NCI-H1436 (cell line): ENCODE measurements at regions not wholly inside any gene's neighbourhood (a gene's known extent, or its start where the extent isn't known, plus 50 kb on each side); places are given as distances from the start of the nearest gene placed in this dataset.

Experiments
- DNase-seq: peaks from one replicate; lab custom pipeline; 2025; lab: John Stamatoyannopoulos, UW

DNA sequence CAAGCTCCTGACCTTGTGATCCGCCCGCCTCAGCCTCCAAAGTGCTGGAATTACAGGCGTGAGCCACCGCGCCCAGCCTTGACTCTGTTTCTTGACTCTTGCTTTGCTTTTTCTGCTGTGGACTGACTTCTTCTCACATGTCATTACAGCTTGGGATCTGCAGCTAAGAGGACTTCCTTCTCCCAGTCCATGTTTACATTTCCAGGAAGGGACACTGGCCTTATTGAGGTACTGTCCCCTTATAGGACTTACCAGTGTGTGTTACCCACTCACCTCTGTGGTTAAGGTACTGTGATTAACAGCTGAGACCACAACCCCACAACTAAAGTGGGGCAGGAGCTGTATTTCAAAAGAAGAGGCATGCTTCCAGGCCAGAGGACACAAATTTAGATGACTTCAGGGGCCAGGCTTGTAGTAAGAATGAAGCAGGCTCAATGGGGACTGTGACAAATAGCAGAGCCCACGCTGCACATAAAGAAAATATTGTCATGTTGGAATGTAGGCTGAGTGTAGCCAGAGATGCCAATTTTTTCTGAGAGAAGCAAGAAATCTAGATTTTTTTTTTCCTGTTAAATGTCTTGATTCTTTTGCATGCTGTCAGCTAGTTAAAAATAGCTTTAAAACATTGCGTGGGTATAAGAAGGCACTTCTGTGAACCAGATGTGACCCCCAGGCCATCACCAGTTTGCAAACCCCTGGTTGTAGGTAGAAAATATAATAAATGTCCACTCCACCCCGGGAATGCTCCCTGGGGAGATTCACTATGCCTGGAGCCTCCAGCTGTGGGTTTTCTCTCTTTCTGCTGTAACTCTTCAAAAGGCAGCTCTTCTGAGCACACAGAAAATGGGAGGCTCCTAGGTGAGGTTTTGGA lies 75.0 kb downstream of the PTPDC1 start:
- DNase-seq = no peak

- DNase-seq = no peak
Measured at GRCh38 chr9:94160594-94161501, 76.6 kb downstream of the PTPDC1 start.

- DNase-seq = no peak
Measured at GRCh38 chr9:94161673-94162072, 77.4 kb downstream of the PTPDC1 start.

DNA sequence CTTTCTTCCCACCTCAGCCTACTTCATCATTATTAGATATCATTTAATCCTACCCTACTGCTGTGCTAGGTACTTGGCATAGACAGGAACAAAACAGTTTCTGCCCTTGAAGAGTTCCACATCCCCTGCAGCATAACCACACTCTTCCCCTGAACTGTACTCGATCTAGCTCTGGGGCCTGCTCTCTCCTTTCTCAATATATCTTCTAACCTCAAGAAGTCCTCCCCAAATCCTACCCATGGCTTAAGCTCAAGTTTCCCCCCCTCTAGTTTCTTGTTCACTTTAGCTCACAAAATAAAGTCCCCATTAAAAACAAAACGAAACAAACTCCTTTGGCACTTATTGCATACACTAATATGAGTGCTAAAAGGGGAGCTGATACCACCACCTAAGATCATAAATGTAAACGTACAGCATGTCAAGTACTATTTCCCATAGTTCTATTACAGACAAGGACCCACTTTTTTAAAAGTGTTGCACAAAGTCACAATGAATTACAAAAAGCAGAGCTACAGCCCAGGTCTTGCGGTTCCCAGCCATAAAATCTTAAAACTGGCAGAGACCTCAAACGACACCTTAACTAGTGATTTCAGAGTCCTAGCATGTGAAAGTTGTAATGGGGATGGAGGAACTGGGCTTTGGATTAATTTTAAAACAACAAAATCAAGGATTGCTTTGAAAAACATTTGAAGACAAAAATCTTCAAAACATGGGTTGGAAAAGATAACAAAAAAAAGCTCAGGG lies 80.7 kb downstream of the PTPDC1 start:
- DNase-seq = no peak

DNA sequence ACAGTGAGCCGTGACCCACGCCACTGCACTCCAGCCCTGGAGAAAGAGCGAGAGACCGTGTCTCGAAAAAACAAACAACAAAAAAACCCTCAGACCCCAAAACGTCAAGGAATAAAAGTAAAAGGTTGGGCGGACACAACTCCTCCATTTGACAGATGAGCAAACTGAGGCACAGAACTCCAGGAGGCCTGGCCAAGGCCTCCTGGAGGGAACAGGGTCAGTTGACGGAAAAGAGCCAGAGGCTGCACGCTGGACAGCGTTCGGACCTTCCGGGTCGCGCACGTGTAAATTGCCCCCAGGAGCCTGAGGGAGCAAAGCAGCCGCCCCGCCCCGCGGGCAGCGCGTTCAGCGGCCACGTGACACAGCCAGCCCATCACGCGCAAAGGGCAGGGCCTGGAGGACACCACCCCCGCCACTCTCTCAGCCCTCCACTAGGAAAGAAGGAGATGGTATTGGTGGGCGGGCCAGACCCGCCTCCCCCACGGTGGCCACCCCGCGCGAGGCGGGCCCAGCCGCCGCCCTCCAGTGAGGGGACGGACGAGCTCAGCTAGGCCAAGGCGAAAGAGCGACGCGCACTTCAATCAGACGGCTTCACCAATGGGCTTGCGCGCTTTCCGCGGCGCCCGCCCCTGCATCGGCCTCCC lies 81.5 kb downstream of the PTPDC1 start:
- peak; percentile 97 for DNase-seq

DNA sequence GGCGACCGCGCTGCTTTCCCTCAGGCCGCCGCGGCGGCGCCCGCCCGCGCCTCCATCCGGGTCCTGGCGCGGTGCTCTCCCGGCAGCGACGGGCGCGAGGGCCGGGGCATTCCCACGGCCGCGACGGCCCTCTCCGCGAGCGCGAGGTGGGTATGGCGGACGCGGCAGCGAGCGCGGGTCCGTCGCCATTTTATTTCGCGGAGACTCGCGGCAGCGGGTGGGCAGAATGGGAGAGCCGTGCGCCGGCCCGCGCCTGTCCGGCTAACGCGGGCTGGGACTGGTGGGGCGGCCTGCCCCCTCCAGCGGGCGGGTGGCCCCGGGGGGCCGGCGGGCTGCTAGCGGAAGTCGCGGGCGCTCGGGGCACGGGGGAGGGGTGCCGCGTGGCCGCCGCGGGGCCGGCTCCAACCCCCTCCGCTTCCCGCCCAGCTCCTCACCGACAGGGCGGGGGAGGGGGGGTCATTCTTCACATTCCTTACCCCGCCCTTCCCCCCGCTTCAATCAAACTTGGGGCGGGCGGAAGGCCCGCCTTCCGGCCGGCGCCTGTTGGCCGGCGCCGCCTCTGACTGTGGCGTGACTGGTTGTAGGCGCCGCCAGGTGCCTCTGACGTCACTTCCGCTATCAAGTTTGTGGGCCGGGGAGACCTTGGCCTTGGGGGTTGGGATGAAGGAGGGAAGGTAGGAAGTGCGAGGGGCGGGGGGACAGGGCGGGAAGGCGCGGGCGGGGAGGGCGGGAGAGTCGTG lies 82.1 kb downstream of the PTPDC1 start:
- peak; percentile 98 for DNase-seq

DNA sequence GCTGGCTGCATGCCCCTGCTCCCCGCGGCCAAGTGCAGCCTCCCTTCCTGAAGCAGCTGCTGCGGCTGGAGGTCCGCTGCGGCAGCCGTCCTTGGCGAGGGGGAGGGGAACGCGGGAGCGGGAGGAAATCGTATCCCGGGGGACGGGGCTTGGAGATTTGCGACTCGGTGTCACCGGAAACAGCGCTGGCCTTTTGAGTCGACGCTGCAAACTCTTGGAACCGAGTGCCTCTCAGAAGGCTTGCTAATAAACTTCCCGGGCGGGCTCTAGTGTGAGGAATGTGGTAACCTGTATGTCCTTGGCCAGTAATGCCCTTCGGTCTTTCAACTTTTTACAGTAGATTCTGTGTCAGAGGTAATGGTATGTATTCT lies 82.7 kb downstream of the PTPDC1 start:
- peak; percentile 89 for DNase-seq

DNA sequence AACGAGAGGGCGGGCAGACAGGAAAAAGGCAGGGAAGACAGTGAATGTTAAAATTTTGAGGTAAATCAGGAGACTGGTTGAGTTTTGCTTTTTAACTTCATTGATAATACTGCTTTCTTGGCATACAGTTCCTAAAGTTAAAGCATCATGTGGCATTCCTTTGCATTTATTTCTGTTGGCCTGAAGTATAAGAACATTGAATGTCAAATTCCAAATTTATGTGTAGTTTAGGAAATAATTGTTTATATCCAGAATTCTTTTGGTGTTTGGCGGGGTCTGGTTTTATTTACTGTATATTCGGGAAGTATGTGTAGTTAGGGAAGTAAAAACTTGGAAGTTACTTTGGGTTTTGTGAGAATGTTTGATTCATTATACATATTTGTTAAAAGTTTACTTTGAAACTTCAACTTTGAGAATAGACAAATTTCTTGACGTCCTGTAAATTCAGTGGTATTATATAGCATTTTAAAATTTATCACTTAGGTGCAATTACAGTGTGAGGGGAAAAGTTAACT lies 83.2 kb downstream of the PTPDC1 start:
- no peak for DNase-seq

- no peak for DNase-seq
Measured at GRCh38 chr9:94168203-94169000, 84.1 kb downstream of the PTPDC1 start.

GRCh38 chr9:94169968-94170367 lies 85.7 kb downstream of the PTPDC1 start:
- no peak for DNase-seq

- DNase-seq = no peak
Measured at GRCh38 chr9:94173632-94174031, 85.5 kb upstream of the ZNF169 start.

GRCh38 chr9:94174164-94174563 lies 84.9 kb upstream of the ZNF169 start:
- DNase-seq = no peak

DNA sequence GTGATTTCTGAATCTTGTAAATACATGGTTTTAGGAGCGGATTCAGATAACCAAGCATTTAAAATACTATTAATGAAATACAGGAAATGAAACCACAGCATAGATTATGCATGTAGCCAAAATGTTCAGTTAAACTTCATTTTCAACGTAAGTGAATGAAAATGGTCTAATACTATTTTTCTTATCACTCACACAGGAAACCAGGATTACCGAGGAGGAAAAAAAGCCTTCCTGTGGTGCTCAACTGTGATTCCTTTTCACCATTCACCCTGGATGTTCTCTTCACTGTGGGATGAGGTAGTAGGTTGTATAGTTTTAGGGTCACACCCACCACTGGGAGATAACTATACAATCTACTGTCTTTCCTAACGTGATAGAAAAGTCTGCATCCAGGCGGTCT lies 83.4 kb upstream of the ZNF169 start:
- no peak for DNase-seq

DNA sequence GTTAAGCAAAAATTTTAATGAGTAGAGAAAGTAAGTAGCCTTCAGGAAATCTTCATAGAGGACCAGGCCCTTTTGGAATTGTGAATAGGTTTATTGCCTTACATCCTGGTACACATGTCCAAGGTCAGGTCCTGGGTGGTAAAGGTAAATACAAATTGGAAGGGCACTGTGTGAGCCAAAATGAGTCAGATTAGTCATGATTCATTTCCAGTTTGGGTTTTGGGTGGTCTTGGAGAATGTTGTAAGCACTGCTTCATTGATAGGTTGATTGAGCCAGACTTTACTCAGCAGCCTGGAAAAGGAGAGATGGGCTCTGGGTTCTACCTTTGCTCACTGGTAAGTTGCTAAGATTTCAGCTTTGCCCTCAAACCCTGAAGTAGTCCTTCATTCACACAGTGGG lies 82.5 kb upstream of the ZNF169 start:
- no peak for DNase-seq

DNA sequence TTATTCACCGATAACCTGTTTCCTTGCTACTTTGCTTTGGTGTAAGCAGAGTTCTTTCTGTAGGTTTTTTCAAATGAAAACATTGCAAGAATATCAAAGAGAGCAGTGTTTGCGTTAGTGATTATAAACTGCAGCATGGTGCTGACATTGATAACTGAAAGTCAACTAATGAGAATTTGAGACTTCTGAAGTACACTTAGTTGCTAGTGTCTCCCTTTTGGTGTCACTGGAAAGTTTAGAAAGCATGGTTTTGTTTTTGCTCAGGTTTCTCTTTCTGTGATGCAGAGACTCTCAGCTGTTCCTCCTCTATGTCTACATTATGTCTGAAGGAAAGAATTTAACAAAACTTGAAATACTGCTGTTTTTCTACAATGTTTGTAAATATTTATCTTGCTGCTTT lies 80.2 kb upstream of the ZNF169 start:
- DNase-seq = no peak

GRCh38 chr9:94181408-94182181 lies 77.5 kb upstream of the ZNF169 start:
- DNase-seq = no peak

- DNase-seq = no peak
Measured at GRCh38 chr9:94182532-94182931, 76.6 kb upstream of the ZNF169 start.

DNA sequence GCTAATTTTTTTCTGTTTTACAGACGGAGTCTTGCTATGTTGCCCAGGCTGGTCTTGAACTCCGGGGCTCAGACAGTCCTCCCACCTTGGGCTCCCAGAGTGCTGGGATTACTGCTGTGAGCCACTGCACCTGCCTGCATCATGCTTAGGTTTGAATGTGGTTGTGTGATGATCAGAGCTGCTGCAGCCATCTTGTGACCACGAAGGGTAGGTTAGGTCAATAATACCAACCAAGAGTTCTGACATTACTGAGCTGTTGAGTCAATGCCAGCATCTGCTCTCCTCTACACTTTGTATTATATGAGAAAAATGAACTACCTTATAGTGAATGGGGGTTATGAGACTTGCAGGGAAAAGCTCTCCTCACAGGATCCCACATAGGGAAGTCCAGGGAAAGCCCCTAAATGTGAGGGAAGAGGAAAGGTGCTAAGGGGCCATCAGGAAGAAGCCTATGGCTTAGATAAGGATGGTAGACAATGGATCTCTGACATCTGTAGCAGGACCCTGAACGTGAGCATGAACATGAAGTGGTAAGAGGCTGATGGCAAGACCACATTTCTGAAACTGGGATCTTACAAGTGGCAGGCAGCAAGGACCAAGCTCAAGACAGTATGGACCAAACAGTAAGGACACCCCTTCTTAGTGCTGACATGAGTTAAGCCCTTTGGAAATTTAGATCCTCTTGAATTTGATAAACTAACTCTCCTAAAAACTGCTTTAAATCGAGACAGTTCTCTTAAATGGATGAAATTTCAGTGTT lies 75.7 kb upstream of the ZNF169 start:
- DNase-seq = no peak

DNA sequence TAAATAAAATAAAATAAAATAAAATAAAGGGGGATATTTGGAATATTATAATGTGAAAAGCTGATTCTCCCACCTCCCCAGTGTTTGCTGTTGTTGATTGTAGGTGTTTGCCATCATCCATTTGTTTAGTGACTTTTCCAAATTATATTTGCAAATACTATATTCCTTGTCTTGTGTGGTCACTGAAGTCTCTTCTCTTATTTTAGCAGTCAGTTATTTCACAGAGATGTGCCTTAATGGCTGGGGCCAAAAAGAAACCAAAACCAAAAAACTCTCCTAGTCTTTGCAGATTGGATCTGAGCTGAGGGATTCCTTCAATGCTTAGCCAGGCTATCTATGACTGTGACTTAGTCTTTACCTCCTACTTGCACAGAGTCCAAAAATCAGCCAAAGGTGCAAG lies 70.9 kb upstream of the ZNF169 start:
- DNase-seq = no peak
